GM12878 (cell line): ENCODE measurements at regions not wholly inside any gene's neighbourhood (a gene's known extent, or its start where the extent isn't known, plus 50 kb on each side); places are given as distances from the start of the nearest gene placed in this dataset.

Experiments used
- CHD4 ChIP-seq: fragments of 200-600 bp; sonication (generic); IDR thresholded peaks from 2 replicates; pipeline ENCODE4 v1.6.1; 2016; ENCODE audit warnings: mild to moderate bottlenecking
- CTCF ChIP-seq, 3 experiments: IDR thresholded peaks in 2 of 3; conservative IDR thresholded peaks in 1 of 3; 2 replicates each; pipeline ENCODE4 v1.5.1; 2011; ENCODE audit warnings: low read depth in 3 of 3, low read length in 3 of 3, mild to moderate bottlenecking in 3 of 3, control low read depth in 2 of 3, moderate library complexity in 2 of 3, inconsistent platforms in 1 of 3, mixed read lengths in 1 of 3; ENCODE audit not compliant: control insufficient read depth in 2 of 3, insufficient read depth in 1 of 3; ENCODE audit errors: extremely low read depth in 1 of 3
- EZH2 ChIP-seq: IDR thresholded peaks from 2 replicates; pipeline ENCODE4 v1.6.1; 2012; ENCODE audit warnings: low read depth, mild to moderate bottlenecking, control low read depth, inconsistent platforms, low read length, borderline replicate concordance; ENCODE audit not compliant: control insufficient read depth
- FOXM1 ChIP-seq: IDR thresholded peaks from 2 replicates; pipeline ENCODE4 v1.6.1; 2012; ENCODE audit warnings: low read depth, mild to moderate bottlenecking, inconsistent platforms, low read length, moderate library complexity
- HDAC6 ChIP-seq: fragments of 200-600 bp; sonication (generic); IDR thresholded peaks from one replicate; pipeline ENCODE4 v1.8.0; 2017; ENCODE audit warnings: antibody characterized with exemption; ENCODE audit not compliant: unreplicated experiment
- IRF4 ChIP-seq: IDR thresholded peaks from 2 replicates; pipeline ENCODE4 v1.6.1; 2011; ENCODE audit warnings: low read depth, low read length
- POLR2A ChIP-seq: IDR thresholded peaks from 2 replicates; pipeline ENCODE4 v1.6.1; 2011; ENCODE audit warnings: low read depth, mild to moderate bottlenecking, low read length
- SMC3 ChIP-seq: IDR thresholded peaks from 2 replicates; pipeline ENCODE4 v1.6.1; 2011; ENCODE audit warnings: low read length, improper control_type of control experiment, borderline replicate concordance
- SUZ12 ChIP-seq: fragments of 200-600 bp; sonication (generic); IDR thresholded peaks from one replicate; pipeline ENCODE4 v1.6.1; 2018; ENCODE audit warnings: antibody characterized with exemption, mild to moderate bottlenecking; ENCODE audit not compliant: unreplicated experiment
- TCF12 ChIP-seq: IDR thresholded peaks from 2 replicates; pipeline ENCODE4 v1.6.1; 2011; ENCODE audit warnings: low read depth, mild to moderate bottlenecking, low read length
- ZBTB33 ChIP-seq: fragments of 450-650 bp; IDR thresholded peaks from 2 replicates; pipeline ENCODE4 v1.6.1; 2017; ENCODE audit warnings: mild to moderate bottlenecking
- TF ChIP-seq, protein P1 (sequence below): IDR thresholded peaks from 2 replicates; pipeline ENCODE4 v1.6.1; 2011; ENCODE audit warnings: borderline replicate concordance, low read depth, mild to moderate bottlenecking, moderate library complexity, mixed read lengths, low read length; ENCODE audit not compliant: insufficient read depth; ENCODE audit errors: extremely low read length

GRCh38 chr14:83257466-83258439, 1724.1 kb upstream of the SEL1L start:
- TF ChIP-seq EZH2 (no peak), ZBTB33 (no peak), TCF12 (no peak), HDAC6 (no peak), CTCF (IDR thresholded peaks at IDR 0.05 in 2 of 3, conservative IDR thresholded peaks at IDR 0.05 in 1 of 3; ENCODE audit: control insufficient read depth in 2 of 3, extremely low read depth in 1 of 3, insufficient read depth in 1 of 3, low read depth in 3 of 3, low read length in 3 of 3) (no peak), POLR2A (no peak), SMC3 (no peak), FOXM1 (no peak), IRF4 (no peak), CHD4 (no peak), SUZ12 (no peak)
- TF ChIP-seq, protein P1, sequence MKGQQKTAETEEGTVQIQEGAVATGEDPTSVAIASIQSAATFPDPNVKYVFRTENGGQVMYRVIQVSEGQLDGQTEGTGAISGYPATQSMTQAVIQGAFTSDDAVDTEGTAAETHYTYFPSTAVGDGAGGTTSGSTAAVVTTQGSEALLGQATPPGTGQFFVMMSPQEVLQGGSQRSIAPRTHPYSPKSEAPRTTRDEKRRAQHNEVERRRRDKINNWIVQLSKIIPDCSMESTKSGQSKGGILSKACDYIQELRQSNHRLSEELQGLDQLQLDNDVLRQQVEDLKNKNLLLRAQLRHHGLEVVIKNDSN: no peak
